ENCODE measurements at regions not wholly inside any gene's neighbourhood (a gene's known extent, or its start where the extent isn't known, plus 50 kb on each side); places are given as distances from the start of the nearest gene placed in this dataset.

GRCh38 chr6:11335826-11336225, 103.4 kb upstream of the NEDD9 start (continued):
- TF ChIP-seq, protein P1, sequence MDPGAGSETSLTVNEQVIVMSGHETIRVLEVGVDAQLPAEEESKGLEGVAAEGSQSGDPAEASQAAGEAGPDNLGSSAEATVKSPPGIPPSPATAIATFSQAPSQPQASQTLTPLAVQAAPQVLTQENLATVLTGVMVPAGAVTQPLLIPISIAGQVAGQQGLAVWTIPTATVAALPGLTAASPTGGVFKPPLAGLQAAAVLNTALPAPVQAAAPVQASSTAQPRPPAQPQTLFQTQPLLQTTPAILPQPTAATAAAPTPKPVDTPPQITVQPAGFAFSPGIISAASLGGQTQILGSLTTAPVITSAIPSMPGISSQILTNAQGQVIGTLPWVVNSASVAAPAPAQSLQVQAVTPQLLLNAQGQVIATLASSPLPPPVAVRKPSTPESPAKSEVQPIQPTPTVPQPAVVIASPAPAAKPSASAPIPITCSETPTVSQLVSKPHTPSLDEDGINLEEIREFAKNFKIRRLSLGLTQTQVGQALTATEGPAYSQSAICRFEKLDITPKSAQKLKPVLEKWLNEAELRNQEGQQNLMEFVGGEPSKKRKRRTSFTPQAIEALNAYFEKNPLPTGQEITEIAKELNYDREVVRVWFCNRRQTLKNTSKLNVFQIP (CRISPR knock-in tag; IDR thresholded peaks at IDR 0.05; ENCODE audit: borderline replicate concordance, low read depth) = no peak
- TF ChIP-seq SNAI2 (CRISPR knock-in tag; IDR thresholded peaks at IDR 0.05) (no peak), ZFP3 (CRISPR knock-in tag; IDR thresholded peaks at IDR 0.05) (no peak), ZNF565 (CRISPR knock-in tag; conservative IDR thresholded peaks at IDR 0.05; ENCODE audit: low read depth) (no peak), ZC3H10 (CRISPR knock-in tag; IDR thresholded peaks at IDR 0.05) (no peak)

DNA sequence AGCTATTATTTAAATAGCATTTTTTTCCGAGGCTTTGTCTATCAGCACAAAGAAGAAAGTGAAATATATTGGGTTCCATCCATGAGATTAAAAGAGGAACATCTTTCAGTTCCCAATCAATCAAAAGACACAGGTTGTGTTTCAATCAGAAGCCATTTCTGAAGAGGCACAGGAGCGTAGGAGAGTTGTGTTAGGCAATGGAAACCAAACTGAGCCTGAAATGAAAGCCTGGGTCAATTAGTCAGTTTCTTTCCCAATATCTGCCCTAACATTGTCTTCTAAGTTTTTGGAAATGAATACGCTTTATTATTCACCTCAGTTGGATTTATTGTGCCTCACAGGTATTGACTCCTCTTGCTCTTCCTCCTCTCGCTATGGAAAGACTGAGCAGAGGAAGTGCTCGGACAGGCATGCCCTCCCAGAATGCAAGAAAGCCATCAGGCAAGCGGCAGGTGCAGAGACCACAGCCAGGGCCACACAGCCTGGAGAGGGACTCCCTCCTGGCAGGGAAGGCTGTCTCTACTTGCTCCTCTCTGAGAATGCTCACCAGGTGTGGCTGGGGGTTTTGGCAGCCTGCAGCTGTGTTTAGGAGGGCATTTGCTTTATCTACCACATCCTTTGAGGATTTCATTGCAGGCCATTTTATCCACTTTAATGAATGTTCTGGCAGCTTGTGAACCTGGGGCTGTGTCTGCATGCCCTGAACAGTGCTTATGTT, 100.8 kb upstream of the NEDD9 start:
- TF ChIP-seq PPARA (CRISPR knock-in tag; IDR thresholded peaks at IDR 0.05; ENCODE audit: borderline replicate concordance) (no peak), RARB (CRISPR knock-in tag; IDR thresholded peaks at IDR 0.05) (no peak), GLIS3 (CRISPR knock-in tag; IDR thresholded peaks at IDR 0.05) (no peak), TSHZ2 (CRISPR knock-in tag; IDR thresholded peaks at IDR 0.05) (no peak), CSRNP3 (CRISPR knock-in tag; IDR thresholded peaks at IDR 0.05) (no peak), ZFP30 (CRISPR knock-in tag; IDR thresholded peaks at IDR 0.05) (no peak), BACH2 (CRISPR knock-in tag; IDR thresholded peaks at IDR 0.05; ENCODE audit: borderline replicate concordance) (no peak), ZC3H10 (CRISPR knock-in tag; IDR thresholded peaks at IDR 0.05) (no peak), ISL1 (CRISPR knock-in tag; IDR thresholded peaks at IDR 0.05) (no peak), TCF4 (CRISPR knock-in tag; IDR thresholded peaks at IDR 0.05; ENCODE audit: borderline replicate concordance) (no peak), CSDC2 (CRISPR knock-in tag; IDR thresholded peaks at IDR 0.05) (no peak), PATZ1 (CRISPR knock-in tag; IDR thresholded peaks at IDR 0.05; ENCODE audit: borderline replicate concordance) (no peak), ZNF70 (CRISPR knock-in tag; IDR thresholded peaks at IDR 0.05) (no peak), SNAI2 (CRISPR knock-in tag; IDR thresholded peaks at IDR 0.05) (no peak), TOX (CRISPR knock-in tag; IDR thresholded peaks at IDR 0.05; ENCODE audit: borderline replicate concordance) (no peak), ESRRG (CRISPR knock-in tag; IDR thresholded peaks at IDR 0.05) (no peak), ZFP3 (CRISPR knock-in tag; IDR thresholded peaks at IDR 0.05) (no peak), ZNF565 (CRISPR knock-in tag; conservative IDR thresholded peaks at IDR 0.05; ENCODE audit: low read depth) (no peak), OSR1 (CRISPR knock-in tag; IDR thresholded peaks at IDR 0.05) (no peak)
- TF ChIP-seq, protein P2, sequence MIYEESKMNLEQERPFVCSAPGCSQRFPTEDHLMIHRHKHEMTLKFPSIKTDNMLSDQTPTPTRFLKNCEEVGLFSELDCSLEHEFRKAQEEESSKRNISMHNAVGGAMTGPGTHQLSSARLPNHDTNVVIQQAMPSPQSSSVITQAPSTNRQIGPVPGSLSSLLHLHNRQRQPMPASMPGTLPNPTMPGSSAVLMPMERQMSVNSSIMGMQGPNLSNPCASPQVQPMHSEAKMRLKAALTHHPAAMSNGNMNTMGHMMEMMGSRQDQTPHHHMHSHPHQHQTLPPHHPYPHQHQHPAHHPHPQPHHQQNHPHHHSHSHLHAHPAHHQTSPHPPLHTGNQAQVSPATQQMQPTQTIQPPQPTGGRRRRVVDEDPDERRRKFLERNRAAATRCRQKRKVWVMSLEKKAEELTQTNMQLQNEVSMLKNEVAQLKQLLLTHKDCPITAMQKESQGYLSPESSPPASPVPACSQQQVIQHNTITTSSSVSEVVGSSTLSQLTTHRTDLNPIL (CRISPR knock-in tag; IDR thresholded peaks at IDR 0.05; ENCODE audit: low read depth) = no peak
- no peak for ATAC-seq

DNA sequence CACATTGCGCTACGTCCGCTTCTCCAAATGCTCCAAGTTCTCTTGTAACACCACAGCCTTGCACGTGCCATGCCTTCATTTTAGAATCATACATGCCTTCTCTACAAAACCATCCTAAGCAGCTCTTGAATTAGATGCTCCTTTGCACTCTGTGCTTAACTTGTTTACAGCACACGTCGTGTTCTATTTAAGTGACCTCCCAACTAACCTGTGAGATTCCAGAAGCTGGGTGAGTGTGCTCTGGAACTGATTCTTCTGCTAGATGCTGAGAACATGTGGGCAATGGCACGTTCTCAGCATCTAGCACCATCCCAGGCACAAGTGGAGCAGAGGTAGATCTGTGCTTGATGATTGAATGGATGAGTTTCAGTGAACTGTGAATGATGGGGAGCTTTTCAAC, 100.0 kb upstream of the NEDD9 start:
- no peak for ATAC-seq

More for the DNA sequence above, 100.0 kb upstream of the NEDD9 start:
- TF ChIP-seq GLIS3 (CRISPR knock-in tag; IDR thresholded peaks at IDR 0.05) (no peak), TCF4 (CRISPR knock-in tag; IDR thresholded peaks at IDR 0.05; ENCODE audit: borderline replicate concordance) (no peak), ZFP3 (CRISPR knock-in tag; IDR thresholded peaks at IDR 0.05) (no peak), SNAI2 (CRISPR knock-in tag; IDR thresholded peaks at IDR 0.05) (no peak), TOX (CRISPR knock-in tag; IDR thresholded peaks at IDR 0.05; ENCODE audit: borderline replicate concordance) (no peak), ESRRG (CRISPR knock-in tag; IDR thresholded peaks at IDR 0.05) (no peak), ZNF70 (CRISPR knock-in tag; IDR thresholded peaks at IDR 0.05) (no peak), PPARA (CRISPR knock-in tag; IDR thresholded peaks at IDR 0.05; ENCODE audit: borderline replicate concordance) (no peak)
